ENCODE measurements at regions not wholly inside any gene's neighbourhood (a gene's known extent, or its start where the extent isn't known, plus 50 kb on each side); places are given as distances from the start of the nearest gene placed in this dataset.
"Not testable (repeated sequence)": the region's sequence is repeated elsewhere in the genome, so short reads cannot be mapped to it uniquely, and the experiment has no call there.

- DNase-seq, result no peak
- Histone ChIP-seq H3K4me1 (no peaks in the 10 kb centered on the region), H3K9me3 (no peaks in the 10 kb centered on the region), H3K4me3 (ENCODE audit: low read depth, low read length) (no peak overlapping the region), H3K36me3 (no peaks in the 10 kb centered on the region), H3K27me3 (no peaks in the 10 kb centered on the region)
- TF ChIP-seq CTCF (IDR thresholded peaks at IDR 0.05; ENCODE audit: low read depth, low read length), result no peak
Observed at GRCh38 chr4:23413631-23414030, 476.2 kb downstream of the PPARGC1A start.

GRCh38 chr4:23412701-23413100 is 477.1 kb downstream of the PPARGC1A start:
- Histone ChIP-seq H3K36me3 (no peaks in the 10 kb centered on the region), H3K27me3 (no peaks in the 10 kb centered on the region), H3K4me3 (ENCODE audit: low read depth, low read length) (no peak overlapping the region), H3K4me1 (no peaks in the 10 kb centered on the region), H3K9me3 (no peaks in the 10 kb centered on the region)
- DNase-seq, result no peak
- TF ChIP-seq CTCF (IDR thresholded peaks at IDR 0.05; ENCODE audit: low read depth, low read length), result no peak

GRCh38 chr4:23408913-23409312 is 480.9 kb downstream of the PPARGC1A start:
- H3K4me1 ChIP-seq; H3K27me3 ChIP-seq; H3K36me3 ChIP-seq; H3K9me3 ChIP-seq; H3K4me3 ChIP-seq (ENCODE audit: low read depth, low read length); DNase-seq: not testable (repeated sequence)

GRCh38 chr4:23401572-23401971 is 488.3 kb downstream of the PPARGC1A start:
- no peak for TF ChIP-seq CTCF (IDR thresholded peaks at IDR 0.05; ENCODE audit: low read depth, low read length)
- H3K9me3 ChIP-seq, result no peaks in the 10 kb centered on the region
- no peak for DNase-seq

GRCh38 chr4:23392860-23393458 is 496.9 kb downstream of the PPARGC1A start:
- TF ChIP-seq CTCF (IDR thresholded peaks at IDR 0.05; ENCODE audit: low read depth, low read length), result no peak
- Histone ChIP-seq H3K9me3 (no peaks in the 10 kb centered on the region), H3K27me3 (no peaks in the 10 kb centered on the region), H3K36me3 (no peaks in the 10 kb centered on the region), H3K4me1 (no peaks in the 10 kb centered on the region), H3K4me3 (ENCODE audit: low read depth, low read length) (no peak overlapping the region)
- DNase-seq, result no peak

More at GRCh38 chr4:23401572-23401971, 488.3 kb downstream of the PPARGC1A start:
- Histone ChIP-seq H3K36me3 (no peaks in the 10 kb centered on the region), H3K4me1 (no peaks in the 10 kb centered on the region), H3K4me3 (ENCODE audit: low read depth, low read length) (no peak overlapping the region), H3K27me3 (no peaks in the 10 kb centered on the region)

- Histone ChIP-seq H3K36me3 (no peaks in the 10 kb centered on the region), H3K9me3 (no peaks in the 10 kb centered on the region)
- TF ChIP-seq CTCF (IDR thresholded peaks at IDR 0.05; ENCODE audit: low read depth, low read length), result no peak
Observed at GRCh38 chr4:23390246-23390645, 499.6 kb downstream of the PPARGC1A start.

More at GRCh38 chr4:23390246-23390645, 499.6 kb downstream of the PPARGC1A start:
- DNase-seq, result no peak
- Histone ChIP-seq H3K4me1 (no peaks in the 10 kb centered on the region), H3K27me3 (no peaks in the 10 kb centered on the region), H3K4me3 (ENCODE audit: low read depth, low read length) (no peak overlapping the region)

Measured in BE2C (cell line).